Fibroblast of lung (primary cell): ENCODE measurements at regions not wholly inside any gene's neighbourhood (a gene's known extent, or its start where the extent isn't known, plus 50 kb on each side); places are given as distances from the start of the nearest gene placed in this dataset.

Experiments used
- DNase-seq, 2 donors: peaks; one replicate each; pipeline versions ENCODE4 v3.0.0 to v3.0.0-alpha.2; 2010; ENCODE audit warnings: low read depth in 2 of 2
- H2AFZ ChIP-seq: 2 replicates; pipeline ENCODE4 v1.5.1; 2012; ENCODE audit warnings: low read length, control low read depth, inconsistent platforms
- H3K27ac ChIP-seq: 2 replicates; pipeline ENCODE4 v1.5.1; 2011; ENCODE audit warnings: low read length, control low read depth; ENCODE audit not compliant: insufficient read depth
- H3K27me3 ChIP-seq: 2 replicates; pipeline ENCODE4 v1.5.1; 2011; ENCODE audit warnings: mild to moderate bottlenecking, low read length; ENCODE audit not compliant: control insufficient read depth, insufficient read depth
- H3K36me3 ChIP-seq: 2 replicates; pipeline ENCODE4 v1.5.1; 2011; ENCODE audit warnings: low read length; ENCODE audit not compliant: control insufficient read depth, insufficient read depth
- H3K4me1 ChIP-seq: 2 replicates; pipeline ENCODE4 v1.5.1; 2011; ENCODE audit warnings: low read length; ENCODE audit not compliant: control insufficient read depth, insufficient read depth; ENCODE audit errors: extremely low read depth
- H3K4me2 ChIP-seq: 2 replicates; pipeline ENCODE4 v1.5.1; 2011; ENCODE audit warnings: low read length, control low read depth; ENCODE audit not compliant: insufficient read depth; ENCODE audit errors: extremely low read depth
- H3K4me3 ChIP-seq, 4 experiments: fragments of 200-600 bp in 1 of 4; sonication (generic) in 1 of 4; replicated peaks in 1 of 4; 2 replicates each; pipeline ENCODE4 v1.5.1; 2011 to 2016; ENCODE audit warnings: low read length in 4 of 4, low read depth in 3 of 4, mild to moderate bottlenecking in 3 of 4, control low read depth in 2 of 4, inconsistent platforms in 1 of 4, mixed read lengths in 1 of 4; ENCODE audit not compliant: insufficient read depth in 1 of 4; ENCODE audit errors: control extremely low read depth in 1 of 4
- H3K79me2 ChIP-seq: 2 replicates; pipeline ENCODE4 v1.5.1; 2012; ENCODE audit warnings: mild to moderate bottlenecking, low read length, inconsistent platforms; ENCODE audit not compliant: control insufficient read depth, insufficient read depth
- H3K9ac ChIP-seq: 2 replicates; pipeline ENCODE4 v1.5.1; 2011; ENCODE audit warnings: mild to moderate bottlenecking, low read length, control low read depth; ENCODE audit not compliant: insufficient read depth
- H3K9me3 ChIP-seq: 2 replicates; pipeline ENCODE4 v1.5.1; 2012; ENCODE audit warnings: low read depth, low read length; ENCODE audit not compliant: control insufficient read depth, insufficient read depth
- H4K20me1 ChIP-seq: 2 replicates; pipeline ENCODE4 v1.5.1; 2011; ENCODE audit warnings: low read length; ENCODE audit not compliant: control insufficient read depth, insufficient read depth; ENCODE audit errors: extremely low read depth
- EZH2 ChIP-seq: IDR thresholded peaks from 2 replicates; pipeline ENCODE4 v1.5.1; 2012; ENCODE audit warnings: low read length, control low read depth, mild to moderate bottlenecking; ENCODE audit errors: missing control alignments
- TF ChIP-seq, protein P1 (sequence below), 2 donors: IDR thresholded peaks in 1 of 2; conservative IDR thresholded peaks in 1 of 2; 1 replicate in 1 of 2; 2 replicates in 1 of 2; pipeline ENCODE4 v1.5.1; 2011 to 2012; ENCODE audit warnings: low read length in 2 of 2, control low read depth in 1 of 2, inconsistent platforms in 1 of 2, low read depth in 1 of 2, mild to moderate bottlenecking in 1 of 2

DNA sequence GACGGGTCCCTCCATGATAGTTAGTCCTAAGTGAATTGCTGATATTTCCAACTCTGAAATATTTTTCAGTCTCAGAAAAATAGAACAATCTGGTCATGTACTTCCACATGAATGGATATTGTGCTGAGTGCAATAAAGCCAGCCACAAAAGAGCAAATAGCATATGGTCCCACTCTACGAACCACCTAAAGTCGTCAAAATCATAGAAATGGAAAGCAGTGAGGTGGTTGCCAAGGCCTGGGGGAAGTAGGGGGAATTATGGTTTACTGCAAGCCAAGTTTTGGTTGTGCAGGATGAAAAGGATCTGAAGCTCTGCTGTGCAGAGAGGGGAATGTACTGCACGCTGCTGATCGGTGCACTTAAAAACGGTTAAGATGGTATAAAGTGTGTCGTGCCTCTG lies 313.8 kb upstream of the ADARB2 start:
- Histone ChIP-seq H3K4me3 (no peak overlapping the region), H3K4me2 (no peak overlapping the region), H3K36me3 (no peaks in the 10 kb centered on the region), H3K9me3 (no peaks in the 10 kb centered on the region), H3K27ac (no peak overlapping the region), H2AFZ (no peak overlapping the region), H3K4me1 (no peaks in the 10 kb centered on the region), H3K27me3 (no peaks in the 10 kb centered on the region), H4K20me1 (no peaks in the 10 kb centered on the region), H3K9ac (no peak overlapping the region), H3K79me2 (no peaks in the 10 kb centered on the region)
- no peak for DNase-seq
- TF ChIP-seq, protein P1, sequence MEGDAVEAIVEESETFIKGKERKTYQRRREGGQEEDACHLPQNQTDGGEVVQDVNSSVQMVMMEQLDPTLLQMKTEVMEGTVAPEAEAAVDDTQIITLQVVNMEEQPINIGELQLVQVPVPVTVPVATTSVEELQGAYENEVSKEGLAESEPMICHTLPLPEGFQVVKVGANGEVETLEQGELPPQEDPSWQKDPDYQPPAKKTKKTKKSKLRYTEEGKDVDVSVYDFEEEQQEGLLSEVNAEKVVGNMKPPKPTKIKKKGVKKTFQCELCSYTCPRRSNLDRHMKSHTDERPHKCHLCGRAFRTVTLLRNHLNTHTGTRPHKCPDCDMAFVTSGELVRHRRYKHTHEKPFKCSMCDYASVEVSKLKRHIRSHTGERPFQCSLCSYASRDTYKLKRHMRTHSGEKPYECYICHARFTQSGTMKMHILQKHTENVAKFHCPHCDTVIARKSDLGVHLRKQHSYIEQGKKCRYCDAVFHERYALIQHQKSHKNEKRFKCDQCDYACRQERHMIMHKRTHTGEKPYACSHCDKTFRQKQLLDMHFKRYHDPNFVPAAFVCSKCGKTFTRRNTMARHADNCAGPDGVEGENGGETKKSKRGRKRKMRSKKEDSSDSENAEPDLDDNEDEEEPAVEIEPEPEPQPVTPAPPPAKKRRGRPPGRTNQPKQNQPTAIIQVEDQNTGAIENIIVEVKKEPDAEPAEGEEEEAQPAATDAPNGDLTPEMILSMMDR (conservative IDR thresholded peaks at IDR 0.05 in 1 of 2, IDR thresholded peaks at IDR 0.05 in 1 of 2; ENCODE audit: low read depth in 1 of 2, low read length in 2 of 2), result no peak
- TF ChIP-seq EZH2, result no peak

DNA sequence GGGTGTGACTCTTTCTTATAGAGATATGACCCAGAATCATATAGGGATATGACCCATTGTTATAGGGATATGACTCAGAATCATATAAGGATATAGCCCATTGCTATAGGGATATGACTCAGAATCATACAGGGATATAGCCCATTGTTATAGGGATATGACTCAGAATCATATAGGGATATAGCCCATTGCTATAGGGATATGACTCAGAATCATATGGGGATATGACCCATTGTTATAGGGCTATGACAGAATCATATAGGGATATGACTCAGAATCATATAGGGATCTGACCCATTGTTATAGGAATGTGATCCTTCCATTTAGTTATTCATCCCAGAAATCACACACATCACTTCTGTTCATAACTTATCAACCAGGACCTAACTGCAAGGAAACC lies 312.2 kb upstream of the ADARB2 start:
- no peak overlapping the region for H3K27ac ChIP-seq
- H3K9ac ChIP-seq, result no peak overlapping the region

DNA sequence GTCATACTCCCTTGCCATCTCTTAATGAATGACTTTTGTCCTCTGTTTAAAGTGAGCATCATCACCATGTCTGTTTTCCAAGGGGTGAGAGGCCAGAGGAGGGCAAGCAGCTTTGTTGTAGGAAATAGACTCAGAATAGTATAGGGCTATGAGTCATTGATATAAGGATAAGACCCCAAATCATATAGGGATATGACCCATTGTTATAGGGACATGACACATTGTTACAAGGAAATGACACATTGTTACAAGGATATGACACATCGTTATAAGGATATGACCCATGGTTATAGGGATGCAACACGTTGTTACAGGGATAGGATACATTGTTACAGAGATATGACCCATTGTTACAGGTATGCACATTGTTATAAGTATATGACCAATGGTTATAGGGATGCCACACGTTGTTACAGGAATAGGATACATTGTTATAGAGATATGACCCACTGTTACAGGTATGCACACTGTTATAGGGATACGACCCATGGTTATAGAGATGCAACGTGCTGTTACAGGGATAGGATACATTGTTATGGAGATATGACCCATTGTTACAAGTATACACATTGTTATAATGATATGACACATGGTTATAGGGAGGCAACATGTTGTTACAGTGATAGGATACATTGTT lies 311.1 kb upstream of the ADARB2 start:
- Histone ChIP-seq H3K4me3 (no peak overlapping the region), H3K36me3 (no peaks in the 10 kb centered on the region), H2AFZ (no peak overlapping the region), H3K9ac (no peak overlapping the region), H4K20me1 (no peaks in the 10 kb centered on the region), H3K27me3 (no peaks in the 10 kb centered on the region), H3K27ac (no peak overlapping the region), H3K4me2 (no peak overlapping the region), H3K4me1 (no peaks in the 10 kb centered on the region), H3K9me3 (no peaks in the 10 kb centered on the region), H3K79me2 (no peaks in the 10 kb centered on the region)
- DNase-seq, result no peak
- TF ChIP-seq EZH2, result no peak
- TF ChIP-seq, protein P1 (conservative IDR thresholded peaks at IDR 0.05 in 1 of 2, IDR thresholded peaks at IDR 0.05 in 1 of 2; ENCODE audit: low read depth in 1 of 2, low read length in 2 of 2), result no peak

More for the DNA sequence above, 312.2 kb upstream of the ADARB2 start:
- Histone ChIP-seq H3K27me3 (no peaks in the 10 kb centered on the region), H3K9me3 (no peaks in the 10 kb centered on the region), H3K36me3 (no peaks in the 10 kb centered on the region), H2AFZ (no peak overlapping the region), H3K79me2 (no peaks in the 10 kb centered on the region), H3K4me3 (no peak overlapping the region), H4K20me1 (no peaks in the 10 kb centered on the region), H3K4me1 (no peaks in the 10 kb centered on the region), H3K4me2 (no peak overlapping the region)
- TF ChIP-seq, protein P1 (conservative IDR thresholded peaks at IDR 0.05 in 1 of 2, IDR thresholded peaks at IDR 0.05 in 1 of 2; ENCODE audit: low read depth in 1 of 2, low read length in 2 of 2), result no peak
- no peak for TF ChIP-seq EZH2
- no peak for DNase-seq
